NT2/D1 (cell line): ENCODE measurements at regions not wholly inside any gene's neighbourhood (a gene's known extent, or its start where the extent isn't known, plus 50 kb on each side); places are given as distances from the start of the nearest gene placed in this dataset.

ENCODE experiments used
- DNase-seq: peaks from one replicate; pipeline ENCODE4 v3.0.0-alpha.2; 2011; ENCODE audit warnings: low read depth, low spot score
- H3K27me3 ChIP-seq: 2 replicates; pipeline ENCODE4 v1.6.0; 2011; ENCODE audit warnings: mild to moderate bottlenecking; ENCODE audit not compliant: insufficient read length, insufficient read depth
- H3K36me3 ChIP-seq: 2 replicates; pipeline ENCODE4 v1.6.1; 2011; ENCODE audit warnings: mild to moderate bottlenecking, low read length, mixed read lengths; ENCODE audit not compliant: insufficient read depth, insufficient read length
- H3K4me1 ChIP-seq: 2 replicates; pipeline ENCODE4 v1.5.1; 2011; ENCODE audit not compliant: insufficient read depth, insufficient read length
- H3K4me3 ChIP-seq: 2 replicates; pipeline ENCODE4 v1.5.1; 2011; ENCODE audit warnings: low read depth; ENCODE audit not compliant: insufficient read length
- H3K9ac ChIP-seq: 2 replicates; pipeline ENCODE4 v1.6.0; 2011; ENCODE audit warnings: low read depth; ENCODE audit not compliant: insufficient read length
- H3K9me3 ChIP-seq: 2 replicates; pipeline ENCODE4 v1.5.1; 2011; ENCODE audit warnings: mild to moderate bottlenecking, low read length; ENCODE audit not compliant: insufficient read depth
- SUZ12 ChIP-seq: IDR thresholded peaks from 2 replicates; pipeline ENCODE4 v1.6.1; 2011; ENCODE audit not compliant: insufficient read length, insufficient read depth; ENCODE audit errors: extremely low read depth
- YY1 ChIP-seq: IDR thresholded peaks from 2 replicates; pipeline ENCODE4 v1.6.1; 2011; ENCODE audit not compliant: insufficient read length, insufficient read depth
- ZNF274 ChIP-seq: IDR thresholded peaks from 2 replicates; pipeline ENCODE4 v1.6.1; 2011; ENCODE audit warnings: mild to moderate bottlenecking, low read depth, low read length

- H3K36me3 ChIP-seq, result no peaks in the 10 kb centered on the region
- DNase-seq, result no peak
- no peak overlapping the region for H3K4me3 ChIP-seq
- H3K4me1 ChIP-seq, result no peaks in the 10 kb centered on the region
- no peaks in the 10 kb centered on the region for H3K9me3 ChIP-seq
- H3K9ac ChIP-seq, result no peak overlapping the region
- H3K27me3 ChIP-seq, result no peaks in the 10 kb centered on the region
- TF ChIP-seq ZNF274, result no peak
- no peak for TF ChIP-seq YY1
- TF ChIP-seq SUZ12, result no peak
These were observed 99.8 kb upstream of the GJB6 start for GRCh38 chr13:20331949-20332348.

DNA sequence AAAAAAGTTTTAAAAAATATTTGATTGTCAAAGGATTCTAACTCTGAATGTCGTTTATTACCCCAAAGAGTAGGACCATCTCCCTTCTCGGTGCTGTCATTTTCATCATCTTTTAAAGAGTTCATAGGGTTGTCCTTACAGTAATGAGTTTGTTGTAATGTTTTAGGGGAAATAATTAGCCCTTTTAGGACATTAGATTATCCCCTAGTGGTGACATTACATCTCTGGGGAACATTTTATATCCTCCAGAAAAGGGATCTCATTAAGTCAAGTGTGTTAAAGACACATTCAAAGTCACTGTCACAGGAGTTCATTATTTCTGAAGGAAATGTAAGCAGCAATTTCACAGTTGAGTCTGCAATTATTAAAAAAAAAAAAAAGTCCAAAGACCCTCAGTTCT is 99.3 kb upstream of the GJB6 start:
- Histone ChIP-seq H3K4me3 (no peak overlapping the region), H3K27me3 (no peaks in the 10 kb centered on the region), H3K36me3 (no peaks in the 10 kb centered on the region), H3K4me1 (no peaks in the 10 kb centered on the region), H3K9ac (no peak overlapping the region), H3K9me3 (peaks cover 5% of the 10 kb centered on the region; the same call in 1 of the 2 replicates)
- DNase-seq, result no peak
- TF ChIP-seq ZNF274 (no peak), YY1 (no peak)

DNA sequence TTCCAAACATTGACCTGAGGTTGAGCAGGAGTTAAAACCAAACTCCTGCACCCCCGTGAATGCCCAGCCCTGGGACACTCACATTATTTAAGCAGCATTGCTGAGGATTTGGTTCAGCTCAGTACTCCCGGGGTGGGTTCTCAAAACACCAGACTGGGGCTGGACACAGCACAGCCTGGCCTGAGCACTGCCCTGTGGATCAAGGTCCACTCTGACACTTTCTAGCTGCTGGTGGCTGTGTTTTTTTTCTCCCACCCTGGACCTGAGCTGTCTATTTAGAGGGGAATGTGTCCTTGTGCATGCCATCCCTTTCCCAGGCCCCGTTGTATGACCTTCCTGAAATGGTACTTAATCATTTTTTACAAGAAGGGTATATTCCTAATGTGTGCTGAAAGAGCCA is 94.7 kb upstream of the GJB6 start:
- Histone ChIP-seq H3K9ac (no peak overlapping the region), H3K4me3 (no peak overlapping the region), H3K4me1 (no peaks in the 10 kb centered on the region), H3K9me3 (peaks cover 20% of the 10 kb centered on the region), H3K27me3 (no peaks in the 10 kb centered on the region), H3K36me3 (no peaks in the 10 kb centered on the region)
- TF ChIP-seq ZNF274 (no peak), SUZ12 (no peak), YY1 (no peak)
- DNase-seq, result no peak

DNA sequence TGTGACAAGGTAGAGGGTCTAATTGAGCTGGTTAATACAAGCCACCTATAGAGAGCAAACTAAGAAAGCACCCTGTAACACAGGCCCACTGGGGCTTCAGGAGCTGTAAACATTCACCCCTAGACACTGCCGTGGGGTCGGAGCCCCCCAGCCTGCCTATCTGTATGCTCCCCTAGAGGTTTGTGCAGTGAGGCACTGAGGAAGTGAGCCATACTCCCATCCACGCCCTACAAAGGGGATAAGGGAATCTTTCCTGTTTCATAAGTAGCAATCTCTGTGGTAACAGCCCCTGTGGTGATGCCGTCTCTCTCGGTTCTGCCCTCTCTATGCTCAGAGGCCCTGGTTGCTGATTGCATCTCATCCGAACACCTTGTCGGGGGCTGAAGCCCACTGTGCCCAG is 94.2 kb upstream of the GJB6 start:
- Histone ChIP-seq H3K4me3 (no peak overlapping the region), H3K27me3 (no peaks in the 10 kb centered on the region), H3K36me3 (no peaks in the 10 kb centered on the region), H3K4me1 (no peaks in the 10 kb centered on the region), H3K9me3 (peaks cover 20% of the 10 kb centered on the region), H3K9ac (no peak overlapping the region)
- no peak for TF ChIP-seq SUZ12
- no peak for TF ChIP-seq ZNF274
- TF ChIP-seq YY1, result no peak
- DNase-seq, result no peak

GRCh38 chr13:20320885-20321284 is 88.8 kb upstream of the GJB6 start:
- DNase-seq, result no peak
- no peaks in the 10 kb centered on the region for H3K4me1 ChIP-seq
- no peaks in the 10 kb centered on the region for H3K36me3 ChIP-seq
- no peak for TF ChIP-seq YY1
- no peak for TF ChIP-seq SUZ12
- no peak for TF ChIP-seq ZNF274
- no peak overlapping the region for H3K9ac ChIP-seq
- H3K4me3 ChIP-seq, result no peak overlapping the region
- no peaks in the 10 kb centered on the region for H3K27me3 ChIP-seq
- peaks cover 11% of the 10 kb centered on the region for H3K9me3 ChIP-seq

DNA sequence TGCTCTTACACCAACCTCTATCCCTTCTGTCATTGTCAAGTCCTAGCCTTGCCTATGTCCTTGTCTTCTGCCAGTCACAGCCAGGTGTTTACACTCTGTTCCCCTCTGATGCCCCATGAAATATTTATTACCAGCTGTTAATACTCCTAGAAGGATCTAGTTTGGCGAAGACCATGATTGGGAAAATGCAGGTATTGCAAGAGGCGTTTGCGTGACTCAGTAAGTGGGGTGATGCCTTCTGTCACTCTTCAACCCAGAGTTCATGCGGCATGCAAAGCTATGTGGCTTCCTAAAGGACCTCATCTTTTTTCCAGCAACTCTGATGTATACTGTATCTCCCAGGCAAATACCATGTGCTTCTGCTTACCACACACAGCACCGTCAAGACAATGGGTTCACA is 81.8 kb upstream of the GJB6 start:
- no peak overlapping the region for H3K9ac ChIP-seq
- no peak for DNase-seq
- no peak for TF ChIP-seq SUZ12
- no peak for TF ChIP-seq YY1
- TF ChIP-seq ZNF274, result no peak
- no peak overlapping the region for H3K4me3 ChIP-seq
- no peaks in the 10 kb centered on the region for H3K36me3 ChIP-seq
- no peaks in the 10 kb centered on the region for H3K9me3 ChIP-seq
- no peaks in the 10 kb centered on the region for H3K27me3 ChIP-seq
- no peaks in the 10 kb centered on the region for H3K4me1 ChIP-seq

GRCh38 chr13:20312292-20312691 is 80.2 kb upstream of the GJB6 start:
- DNase-seq, result no peak
- no peak for TF ChIP-seq YY1
- TF ChIP-seq ZNF274, result no peak
- no peak for TF ChIP-seq SUZ12
- Histone ChIP-seq H3K36me3 (no peaks in the 10 kb centered on the region), H3K9ac (no peak overlapping the region), H3K27me3 (no peaks in the 10 kb centered on the region), H3K9me3 (peaks cover 10% of the 10 kb centered on the region; the same call in 1 of the 2 replicates), H3K4me3 (no peak overlapping the region), H3K4me1 (no peaks in the 10 kb centered on the region)

- Histone ChIP-seq H3K9me3 (peaks cover 10% of the 10 kb centered on the region; the same call in 1 of the 2 replicates), H3K27me3 (no peaks in the 10 kb centered on the region), H3K36me3 (no peaks in the 10 kb centered on the region), H3K9ac (no peak overlapping the region), H3K4me3 (no peak overlapping the region), H3K4me1 (no peaks in the 10 kb centered on the region)
- DNase-seq, result no peak
- TF ChIP-seq YY1, result no peak
- no peak for TF ChIP-seq ZNF274
- TF ChIP-seq SUZ12, result no peak
These were observed 79.5 kb upstream of the GJB6 start for GRCh38 chr13:20311596-20311995.
